ENCODE measurements at regions not wholly inside any gene's neighbourhood (a gene's known extent, or its start where the extent isn't known, plus 50 kb on each side); places are given as distances from the start of the nearest gene placed in this dataset.

DNA sequence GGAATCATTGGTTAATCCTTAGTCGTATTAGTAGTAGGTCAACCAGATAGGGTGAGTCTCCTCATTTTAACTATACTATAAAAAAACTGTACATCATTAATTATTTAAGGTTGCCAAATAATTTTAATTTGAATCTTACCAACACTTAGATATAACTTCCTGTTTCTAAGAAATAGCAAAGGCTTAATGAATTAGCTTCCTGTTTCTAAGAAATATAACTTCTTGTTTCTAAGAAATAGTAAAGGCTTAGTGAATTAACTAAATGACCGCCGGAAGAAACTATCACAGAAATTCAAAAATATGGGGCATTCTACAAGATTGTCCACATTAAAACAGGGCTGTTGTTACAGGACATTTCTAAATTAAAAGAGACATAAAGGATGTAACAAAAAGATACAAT lies 392.9 kb upstream of the FOXG1 start:
- Histone ChIP-seq H3K4me2 (ENCODE audit: low read length) (no peak overlapping the region), H3K27me3 (ENCODE audit: control insufficient read depth, low read length) (no peaks in the 10 kb centered on the region), H3K4me3 (ENCODE audit: low read length) (no peak overlapping the region), H3K9me3 (ENCODE audit: control insufficient read depth, insufficient read depth, low read length) (peaks cover 4% of the 10 kb centered on the region; the same call in 1 of the 2 replicates), H3K36me3 (ENCODE audit: control insufficient read depth, low read length) (no peaks in the 10 kb centered on the region), H4K20me1 (ENCODE audit: control insufficient read depth, insufficient read depth, low read depth, low read length) (no peaks in the 10 kb centered on the region), H3K27ac (ENCODE audit: low read depth, low read length) (no peak overlapping the region), H3K9me2 (replicated peaks; ENCODE audit: control insufficient read depth, low read length) (no peaks in the 10 kb centered on the region), H3K4me1 (ENCODE audit: control insufficient read depth, low read length) (no peaks in the 10 kb centered on the region), H3K79me2 (ENCODE audit: control insufficient read depth, low read length) (no peaks in the 10 kb centered on the region), H3F3A (ENCODE audit: control insufficient read depth, insufficient read depth) (no peaks in the 10 kb centered on the region)
- no peak for TF ChIP-seq EZH2phosphoT487 (IDR thresholded peaks at IDR 0.05; ENCODE audit: borderline replicate concordance, low read length)
- TF ChIP-seq, protein P1, sequence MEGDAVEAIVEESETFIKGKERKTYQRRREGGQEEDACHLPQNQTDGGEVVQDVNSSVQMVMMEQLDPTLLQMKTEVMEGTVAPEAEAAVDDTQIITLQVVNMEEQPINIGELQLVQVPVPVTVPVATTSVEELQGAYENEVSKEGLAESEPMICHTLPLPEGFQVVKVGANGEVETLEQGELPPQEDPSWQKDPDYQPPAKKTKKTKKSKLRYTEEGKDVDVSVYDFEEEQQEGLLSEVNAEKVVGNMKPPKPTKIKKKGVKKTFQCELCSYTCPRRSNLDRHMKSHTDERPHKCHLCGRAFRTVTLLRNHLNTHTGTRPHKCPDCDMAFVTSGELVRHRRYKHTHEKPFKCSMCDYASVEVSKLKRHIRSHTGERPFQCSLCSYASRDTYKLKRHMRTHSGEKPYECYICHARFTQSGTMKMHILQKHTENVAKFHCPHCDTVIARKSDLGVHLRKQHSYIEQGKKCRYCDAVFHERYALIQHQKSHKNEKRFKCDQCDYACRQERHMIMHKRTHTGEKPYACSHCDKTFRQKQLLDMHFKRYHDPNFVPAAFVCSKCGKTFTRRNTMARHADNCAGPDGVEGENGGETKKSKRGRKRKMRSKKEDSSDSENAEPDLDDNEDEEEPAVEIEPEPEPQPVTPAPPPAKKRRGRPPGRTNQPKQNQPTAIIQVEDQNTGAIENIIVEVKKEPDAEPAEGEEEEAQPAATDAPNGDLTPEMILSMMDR (IDR thresholded peaks at IDR 0.05; ENCODE audit: low read depth, low read length, poor library complexity, severe bottlenecking): no peak

DNA sequence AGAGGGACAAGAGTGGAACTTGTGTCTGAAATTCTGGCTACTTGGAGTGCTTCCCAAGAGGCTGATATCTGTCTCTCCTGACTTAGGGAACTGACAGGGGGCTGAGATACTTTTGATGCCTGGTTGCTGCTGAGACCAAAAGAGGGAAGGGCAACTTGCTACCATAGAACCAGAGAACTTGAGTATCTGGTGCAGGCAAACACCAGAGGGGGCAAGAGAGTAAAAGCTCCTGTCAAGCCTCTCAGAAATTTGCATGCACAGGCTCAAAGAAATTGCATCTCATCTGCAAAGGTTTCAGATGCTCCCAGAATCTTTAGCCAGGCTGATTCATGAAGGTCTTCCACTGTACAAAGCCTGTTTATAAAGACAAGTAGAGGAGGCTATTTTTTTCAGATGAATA lies 391.3 kb upstream of the FOXG1 start:
- Histone ChIP-seq H3K4me2 (ENCODE audit: low read length) (no peak overlapping the region), H3K27me3 (ENCODE audit: control insufficient read depth, low read length) (no peaks in the 10 kb centered on the region), H3K79me2 (ENCODE audit: control insufficient read depth, low read length) (no peaks in the 10 kb centered on the region), H3K4me1 (ENCODE audit: control insufficient read depth, low read length) (no peaks in the 10 kb centered on the region), H3K36me3 (ENCODE audit: control insufficient read depth, low read length) (no peaks in the 10 kb centered on the region), H4K20me1 (ENCODE audit: control insufficient read depth, insufficient read depth, low read depth, low read length) (no peaks in the 10 kb centered on the region), H3F3A (ENCODE audit: control insufficient read depth, insufficient read depth) (no peaks in the 10 kb centered on the region), H3K9me2 (replicated peaks; ENCODE audit: control insufficient read depth, low read length) (no peaks in the 10 kb centered on the region), H3K4me3 (ENCODE audit: low read length) (no peak overlapping the region), H3K9me3 (ENCODE audit: control insufficient read depth, insufficient read depth, low read length) (peaks cover 4% of the 10 kb centered on the region; the same call in 1 of the 2 replicates), H3K27ac (ENCODE audit: low read depth, low read length) (no peak overlapping the region)
- TF ChIP-seq EZH2phosphoT487 (IDR thresholded peaks at IDR 0.05; ENCODE audit: borderline replicate concordance, low read length): no peak
- TF ChIP-seq, protein P1 (IDR thresholded peaks at IDR 0.05; ENCODE audit: low read depth, low read length, poor library complexity, severe bottlenecking): no peak

DNA sequence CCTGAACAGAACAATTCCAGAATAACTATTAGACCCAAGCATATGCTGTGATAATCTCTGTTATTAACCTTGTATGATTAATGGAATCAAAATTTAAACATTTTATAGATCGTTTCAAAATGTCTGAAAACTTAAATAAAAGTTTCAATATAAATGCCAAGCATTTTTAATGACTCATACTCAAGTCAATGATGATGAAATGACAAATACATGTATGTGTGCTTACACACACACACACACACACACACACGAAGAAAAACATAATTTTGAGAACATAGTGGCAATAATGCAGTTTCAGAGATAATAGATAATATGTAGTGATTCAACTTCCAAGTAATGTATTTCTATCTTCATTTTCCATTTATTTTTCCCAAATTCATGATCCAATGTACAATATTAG lies 384.9 kb upstream of the FOXG1 start:
- no peaks in the 10 kb centered on the region for H3K79me2 ChIP-seq (ENCODE audit: control insufficient read depth, low read length)
- H3K9me3 ChIP-seq (ENCODE audit: control insufficient read depth, insufficient read depth, low read length): no peaks in the 10 kb centered on the region
- H3K4me3 ChIP-seq (ENCODE audit: low read length): no peak overlapping the region
- H4K20me1 ChIP-seq (ENCODE audit: control insufficient read depth, insufficient read depth, low read depth, low read length): no peaks in the 10 kb centered on the region
- H3K4me1 ChIP-seq (ENCODE audit: control insufficient read depth, low read length): no peaks in the 10 kb centered on the region
- no peak overlapping the region for H3K4me2 ChIP-seq (ENCODE audit: low read length)
- no peaks in the 10 kb centered on the region for H3F3A ChIP-seq (ENCODE audit: control insufficient read depth, insufficient read depth)
- H3K27me3 ChIP-seq (ENCODE audit: control insufficient read depth, low read length): no peaks in the 10 kb centered on the region
- no peaks in the 10 kb centered on the region for H3K9me2 ChIP-seq (replicated peaks; ENCODE audit: control insufficient read depth, low read length)
- no peak for TF ChIP-seq EZH2phosphoT487 (IDR thresholded peaks at IDR 0.05; ENCODE audit: borderline replicate concordance, low read length)
- TF ChIP-seq, protein P1 (IDR thresholded peaks at IDR 0.05; ENCODE audit: low read depth, low read length, poor library complexity, severe bottlenecking): no peak
- H3K27ac ChIP-seq (ENCODE audit: low read depth, low read length): no peak overlapping the region
- no peaks in the 10 kb centered on the region for H3K36me3 ChIP-seq (ENCODE audit: control insufficient read depth, low read length)

All from DOHH2 (cell line).